Hepatocyte (in vitro differentiated cells): ENCODE measurements at regions not wholly inside any gene's neighbourhood (a gene's known extent, or its start where the extent isn't known, plus 50 kb on each side); places are given as distances from the start of the nearest gene placed in this dataset.

Experiments
- DNase-seq: peaks from one replicate; pipeline ENCODE4 v3.0.0-alpha.2; 2016; ENCODE audit warnings: low spot score
- H2AFZ ChIP-seq: fragments of 200-600 bp; sonication (generic); 2 replicates; pipeline ENCODE4 v1.6.0; 2016; ENCODE audit warnings: antibody characterized with exemption, mild to moderate bottlenecking
- H3K27ac ChIP-seq: fragments of 200-600 bp; sonication (generic); 2 replicates; pipeline ENCODE4 v1.5.1; 2016; ENCODE audit warnings: mild to moderate bottlenecking
- H3K27me3 ChIP-seq: fragments of 200-600 bp; sonication (generic); 2 replicates; pipeline ENCODE4 v1.6.1; 2016
- H3K36me3 ChIP-seq: fragments of 200-600 bp; sonication (generic); replicated peaks from 2 replicates; pipeline ENCODE4 v1.5.1; 2016; ENCODE audit warnings: low read depth; ENCODE audit not compliant: insufficient read depth
- H3K4me1 ChIP-seq: fragments of 200-600 bp; sonication (generic); 2 replicates; pipeline ENCODE4 v1.5.1; 2016; ENCODE audit warnings: mild to moderate bottlenecking, moderate library complexity; ENCODE audit not compliant: insufficient read depth
- H3K4me2 ChIP-seq: fragments of 200-600 bp; sonication (generic); 2 replicates; pipeline ENCODE4 v1.6.0; 2016
- H3K4me3 ChIP-seq: fragments of 200-600 bp; sonication (generic); 2 replicates; pipeline ENCODE4 v1.5.1; 2016; ENCODE audit warnings: mild to moderate bottlenecking
- H3K79me2 ChIP-seq: fragments of 200-600 bp; sonication (generic); 2 replicates; pipeline ENCODE4 v1.6.0; 2017; ENCODE audit warnings: mild to moderate bottlenecking
- H3K9me2 ChIP-seq: fragments of 200-600 bp; sonication (generic); replicated peaks from 2 replicates; pipeline ENCODE4 v1.6.0; 2017; ENCODE audit warnings: mild to moderate bottlenecking; ENCODE audit not compliant: insufficient read depth
- H3K9me3 ChIP-seq: fragments of 200-600 bp; sonication (generic); 2 replicates; pipeline ENCODE4 v1.5.1; 2016; ENCODE audit warnings: low read depth, mild to moderate bottlenecking
- H4K20me1 ChIP-seq: fragments of 200-600 bp; sonication (generic); 2 replicates; pipeline ENCODE4 v1.6.0; 2016; ENCODE audit warnings: mild to moderate bottlenecking; ENCODE audit not compliant: insufficient read depth, poor library complexity, severe bottlenecking
- CTCF ChIP-seq: fragments of 200-600 bp; sonication (generic); IDR thresholded peaks from 2 replicates; pipeline ENCODE4 v1.5.1; 2016; ENCODE audit warnings: antibody characterized with exemption, mild to moderate bottlenecking; ENCODE audit not compliant: poor library complexity
- EZH2 ChIP-seq: fragments of 200-600 bp; sonication (generic); IDR thresholded peaks from 2 replicates; pipeline ENCODE4 v1.6.1; 2016; ENCODE audit warnings: antibody characterized with exemption, mild to moderate bottlenecking, borderline replicate concordance
- EZH2phosphoT487 ChIP-seq: fragments of 200-600 bp; sonication (generic); IDR thresholded peaks from one replicate; pipeline ENCODE4 v1.6.1; 2018; ENCODE audit warnings: antibody characterized with exemption, mild to moderate bottlenecking, low read depth, moderate library complexity; ENCODE audit not compliant: unreplicated experiment, severe bottlenecking
- WGBS: methylation state at CpG from one replicate; pipeline ENCODE4 v1.1.6; 2016; ENCODE audit warnings: low lambda C conversion rate; ENCODE audit errors: missing lambda C conversion rate; 5-methylcytosine and 5-hydroxymethylcytosine counted together

GRCh38 chr2:167857416-167857815 is 390.0 kb downstream of the STK39 start:
- Histone ChIP-seq H3K9me3 (no peaks in the 10 kb centered on the region), H3K79me2 (no peaks in the 10 kb centered on the region), H3K27me3 (no peaks in the 10 kb centered on the region), H3K27ac (no peak overlapping the region), H3K4me3 (no peak overlapping the region), H2AFZ (no peak overlapping the region), H4K20me1 (no peaks in the 10 kb centered on the region), H3K36me3 (no peaks in the 10 kb centered on the region), H3K4me2 (no peak overlapping the region), H3K4me1 (no peaks in the 10 kb centered on the region), H3K9me2 (no peaks in the 10 kb centered on the region)
- WGBS = 96% methylated on average over 1 of the region's 1 CpG
- no peak for TF ChIP-seq EZH2phosphoT487
- TF ChIP-seq EZH2 = no peak
- TF ChIP-seq CTCF = no peak
- DNase-seq = no peak

- Histone ChIP-seq H3K79me2 (no peaks in the 10 kb centered on the region), H4K20me1 (no peaks in the 10 kb centered on the region), H3K4me1 (no peaks in the 10 kb centered on the region), H3K9me2 (no peaks in the 10 kb centered on the region), H2AFZ (no peak overlapping the region), H3K4me3 (no peak overlapping the region), H3K27ac (no peak overlapping the region), H3K36me3 (no peaks in the 10 kb centered on the region), H3K4me2 (no peak overlapping the region), H3K9me3 (no peaks in the 10 kb centered on the region), H3K27me3 (no peaks in the 10 kb centered on the region)
- no peak for TF ChIP-seq CTCF
- DNase-seq = no peak
Measured at GRCh38 chr2:167856190-167856589, 391.2 kb downstream of the STK39 start.

GRCh38 chr2:167855211-167855610 is 392.2 kb downstream of the STK39 start:
- 94% methylated on average over 2 of the region's 2 CpGs for WGBS

More at GRCh38 chr2:167855211-167855610, 392.2 kb downstream of the STK39 start:
- Histone ChIP-seq H3K36me3 (no peaks in the 10 kb centered on the region), H3K27me3 (no peaks in the 10 kb centered on the region), H3K4me1 (no peaks in the 10 kb centered on the region), H3K4me2 (no peak overlapping the region), H3K4me3 (no peak overlapping the region), H3K27ac (no peak overlapping the region), H3K9me3 (no peaks in the 10 kb centered on the region), H4K20me1 (no peaks in the 10 kb centered on the region), H3K9me2 (no peaks in the 10 kb centered on the region), H2AFZ (no peak overlapping the region), H3K79me2 (no peaks in the 10 kb centered on the region)
- no peak for DNase-seq
- TF ChIP-seq EZH2 (no peak), CTCF (no peak), EZH2phosphoT487 (no peak)
